DLD1 (cell line): ENCODE measurements at regions not wholly inside any gene's neighbourhood (a gene's known extent, or its start where the extent isn't known, plus 50 kb on each side); places are given as distances from the start of the nearest gene placed in this dataset.

Experiments
- in situ Hi-C: cut with HindIII; loops from 2 replicates; pipeline ENCODE4 v1.10.0; 2017; ENCODE audit warnings: low sequenced_read_pairs

- in situ Hi-C loops = no loop called here
These were observed 79.0 kb upstream of the ODAD2 start for GRCh38 chr10:28077889-28078288.

GRCh38 chr10:28075424-28075823 is 76.5 kb upstream of the ODAD2 start:
- in situ Hi-C loops = no loop called here

GRCh38 chr10:28072573-28072972 is 73.7 kb upstream of the ODAD2 start:
- in situ Hi-C loops = no loop called here

DNA sequence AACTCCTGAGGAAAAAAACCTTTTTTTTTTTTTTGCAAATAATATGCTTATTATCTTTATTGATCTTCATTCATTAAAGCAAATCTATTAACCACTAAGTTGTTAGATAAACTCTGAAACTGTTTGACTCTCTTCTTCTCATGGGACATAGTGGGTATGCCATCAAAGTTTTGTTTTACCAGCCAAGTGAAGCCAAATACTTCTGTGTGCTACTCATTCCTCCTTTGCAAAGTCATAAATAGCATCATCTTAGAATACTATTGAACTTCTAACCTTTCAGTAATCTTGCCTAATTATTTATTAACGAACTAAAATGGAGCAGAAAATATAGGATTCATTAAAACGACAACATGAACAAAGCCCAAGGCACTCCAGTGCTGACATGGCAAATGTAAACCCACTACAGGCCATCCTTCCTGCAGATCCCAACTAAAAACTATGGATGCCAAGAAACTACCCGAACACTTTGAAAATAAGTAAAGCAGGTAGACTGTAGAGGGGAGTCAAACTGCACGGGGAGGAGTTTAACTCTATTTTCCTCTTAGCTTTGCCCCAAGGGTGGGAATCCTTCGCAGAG is 61.2 kb upstream of the ODAD2 start:
- in situ Hi-C loops = no loop called here

GRCh38 chr10:28058746-28059145 is 59.9 kb upstream of the ODAD2 start:
- in situ Hi-C loops = no loop called here

GRCh38 chr10:28054228-28054860 is 55.5 kb upstream of the ODAD2 start:
- in situ Hi-C loops = no loop called here

GRCh38 chr10:28049286-28049685 is 50.4 kb upstream of the ODAD2 start:
- in situ Hi-C loops = no loop called here
